ENCODE measurements at regions not wholly inside any gene's neighbourhood (a gene's known extent, or its start where the extent isn't known, plus 50 kb on each side); places are given as distances from the start of the nearest gene placed in this dataset.

- TF ChIP-seq CTCF (conservative IDR thresholded peaks at IDR 0.05; ENCODE audit: low read depth, low read length) (no peak), MAFK (IDR thresholded peaks at IDR 0.05; ENCODE audit: low read depth, low read length) (no peak), POLR2A (IDR thresholded peaks at IDR 0.05; ENCODE audit: low read depth, low read length) (no peak), RAD21 (IDR thresholded peaks at IDR 0.05; ENCODE audit: low read length) (no peak), MXI1 (IDR thresholded peaks at IDR 0.05; ENCODE audit: borderline replicate concordance, low read depth, low read length) (no peak), RCOR1 (IDR thresholded peaks at IDR 0.05; ENCODE audit: insufficient replicate concordance, low read length) (no peak), RFX5 (IDR thresholded peaks at IDR 0.05; ENCODE audit: low read depth, low read length) (no peak), ELK1 (IDR thresholded peaks at IDR 0.05; ENCODE audit: borderline replicate concordance, low read depth, low read length) (no peak), BHLHE40 (IDR thresholded peaks at IDR 0.05; ENCODE audit: low read depth, low read length) (no peak), CEBPB (IDR thresholded peaks at IDR 0.05; ENCODE audit: low read depth, low read length) (no peak)
Measured at GRCh38 chr3:27043328-27043955, 325.7 kb downstream of the NEK10 start.

Measured in IMR-90 (cell line).